ENCODE measurements at regions not wholly inside any gene's neighbourhood (a gene's known extent, or its start where the extent isn't known, plus 50 kb on each side); places are given as distances from the start of the nearest gene placed in this dataset.

- TF ChIP-seq CTCF (IDR thresholded peaks at IDR 0.05; ENCODE audit: insufficient read depth in 1 of 2, low read depth in 1 of 2, low read length in 1 of 2, severe bottlenecking in 1 of 2, unreplicated experiment in 1 of 2): no peak
- Histone ChIP-seq H3K4me3 (ENCODE audit: low read depth, low read length) (no peak overlapping the region), H3K9me3 (no peaks in the 10 kb centered on the region; the same call in 1 of the 2 replicates), H3K36me3 (ENCODE audit: control insufficient read depth, insufficient read depth, low read length) (no peaks in the 10 kb centered on the region), H3K27me3 (replicated peaks; ENCODE audit: control insufficient read depth, insufficient read depth, low read length) (no peaks in the 10 kb centered on the region), H3K4me1 (peaks cover 4% of the 10 kb centered on the region; the same call in 1 of the 2 replicates)
- peaks cover 8% of the 10 kb centered on the region for H3K9me3 Mint-ChIP-seq (ENCODE audit: unreplicated experiment)
- intact Hi-C loops (cut with micrococcal nuclease; ENCODE audit: unreplicated experiment): no loop called here
- no peaks in the 10 kb centered on the region for H3K36me3 Mint-ChIP-seq (ENCODE audit: insufficient read depth, unreplicated experiment)
- H3K27ac Mint-ChIP-seq (ENCODE audit: unreplicated experiment): no peak overlapping the region
- ChIA-PET CTCF (no interaction called here), POLR2A (no interaction called here)
- no TSS peak for BruUV-seq (replicated peaks)
- H3K27me3 Mint-ChIP-seq (ENCODE audit: insufficient read depth, unreplicated experiment): no peaks in the 10 kb centered on the region
- no peak overlapping the region for H3K4me3 Mint-ChIP-seq (ENCODE audit: unreplicated experiment)
- no peak for DNase-seq
- no peaks in the 10 kb centered on the region for H3K4me1 Mint-ChIP-seq (ENCODE audit: low read depth, unreplicated experiment)
Observed at GRCh38 chr21:14903172-14903865, 161.5 kb downstream of the NRIP1 start.

- DNase-seq: no peak
- Histone ChIP-seq H3K36me3 (ENCODE audit: control insufficient read depth, insufficient read depth, low read length) (no peaks in the 10 kb centered on the region), H3K4me1 (peaks cover 4% of the 10 kb centered on the region; the same call in 1 of the 2 replicates), H3K4me3 (ENCODE audit: low read depth, low read length) (no peak overlapping the region), H3K9me3 (no peaks in the 10 kb centered on the region; the same call in 1 of the 2 replicates), H3K27me3 (replicated peaks; ENCODE audit: control insufficient read depth, insufficient read depth, low read length) (no peaks in the 10 kb centered on the region)
- ChIA-PET POLR2A (no interaction called here), CTCF (no interaction called here)
- Mint-ChIP-seq H3K27ac (ENCODE audit: unreplicated experiment) (no peak overlapping the region), H3K9me3 (ENCODE audit: unreplicated experiment) (peaks cover 8% of the 10 kb centered on the region), H3K36me3 (ENCODE audit: insufficient read depth, unreplicated experiment) (no peaks in the 10 kb centered on the region), H3K4me3 (ENCODE audit: unreplicated experiment) (no peak overlapping the region), H3K4me1 (ENCODE audit: low read depth, unreplicated experiment) (no peaks in the 10 kb centered on the region), H3K27me3 (ENCODE audit: insufficient read depth, unreplicated experiment) (no peaks in the 10 kb centered on the region)
- no TSS peak for BruUV-seq (replicated peaks)
- no peak for TF ChIP-seq CTCF (IDR thresholded peaks at IDR 0.05; ENCODE audit: insufficient read depth in 1 of 2, low read depth in 1 of 2, low read length in 1 of 2, severe bottlenecking in 1 of 2, unreplicated experiment in 1 of 2)
- intact Hi-C loops (cut with micrococcal nuclease; ENCODE audit: unreplicated experiment): no loop called here
Observed at GRCh38 chr21:14901482-14901958, 163.3 kb downstream of the NRIP1 start.

GRCh38 chr21:14900611-14901010, 164.2 kb downstream of the NRIP1 start:
- no peaks in the 10 kb centered on the region for H3K36me3 ChIP-seq (ENCODE audit: control insufficient read depth, insufficient read depth, low read length)
- intact Hi-C loops (cut with micrococcal nuclease; ENCODE audit: unreplicated experiment): no loop called here
- H3K27ac Mint-ChIP-seq (ENCODE audit: unreplicated experiment): no peak overlapping the region
- H3K36me3 Mint-ChIP-seq (ENCODE audit: insufficient read depth, unreplicated experiment): no peaks in the 10 kb centered on the region
- no peaks in the 10 kb centered on the region for H3K9me3 ChIP-seq
- H3K4me3 ChIP-seq (ENCODE audit: low read depth, low read length): no peak overlapping the region
- no peak overlapping the region for H3K4me3 Mint-ChIP-seq (ENCODE audit: unreplicated experiment)
- ChIA-PET CTCF (no interaction called here), POLR2A (no interaction called here)
- H3K27me3 Mint-ChIP-seq (ENCODE audit: insufficient read depth, unreplicated experiment): no peaks in the 10 kb centered on the region
- no peaks in the 10 kb centered on the region for H3K4me1 Mint-ChIP-seq (ENCODE audit: low read depth, unreplicated experiment)
- H3K27me3 ChIP-seq (replicated peaks; ENCODE audit: control insufficient read depth, insufficient read depth, low read length): no peaks in the 10 kb centered on the region
- no peak for TF ChIP-seq CTCF (IDR thresholded peaks at IDR 0.05; ENCODE audit: insufficient read depth in 1 of 2, low read depth in 1 of 2, low read length in 1 of 2, severe bottlenecking in 1 of 2, unreplicated experiment in 1 of 2)
- no TSS peak for BruUV-seq (replicated peaks)
- H3K9me3 Mint-ChIP-seq (ENCODE audit: unreplicated experiment): peaks cover 8% of the 10 kb centered on the region
- DNase-seq: no peak
- H3K4me1 ChIP-seq: peaks cover 4% of the 10 kb centered on the region; the same call in 1 of the 2 replicates

Data from Caco-2 (cell line).